Epithelial cell of proximal tubule (primary cell): ENCODE measurements at regions not wholly inside any gene's neighbourhood (a gene's known extent, or its start where the extent isn't known, plus 50 kb on each side); places are given as distances from the start of the nearest gene placed in this dataset.

Experiments used
- DNase-seq: peaks from one replicate; pipeline ENCODE4 v3.0.0-alpha.2; 2011; ENCODE audit warnings: low read depth
- H3K4me3 ChIP-seq: 2 replicates; pipeline ENCODE4 v1.5.1; 2011; ENCODE audit warnings: low read depth, mild to moderate bottlenecking, low read length
- CTCF ChIP-seq: conservative IDR thresholded peaks from 2 replicates; pipeline ENCODE4 v1.5.1; 2012; ENCODE audit warnings: low read depth, mild to moderate bottlenecking, low read length

DNA sequence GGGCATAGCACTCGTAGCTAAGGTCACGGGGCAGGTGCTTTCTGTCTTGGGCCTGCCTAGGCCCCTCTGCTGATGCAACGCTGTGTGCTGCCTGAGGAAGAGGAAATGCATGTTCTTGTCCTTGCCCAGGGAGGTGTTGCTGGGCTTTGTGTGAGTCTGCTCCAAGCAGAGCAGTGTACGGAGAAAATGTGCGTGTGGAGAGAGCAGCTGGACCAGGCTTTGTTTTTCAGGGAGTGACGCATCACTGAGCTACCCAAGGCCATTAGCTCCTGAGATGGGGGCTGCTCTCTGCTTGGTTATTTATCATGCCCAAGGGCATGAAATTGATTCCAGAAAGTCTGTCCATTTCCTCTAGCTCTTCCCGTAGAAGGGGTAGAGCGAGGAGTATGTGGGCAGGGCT lies 82.9 kb upstream of the THY1 start:
- TF ChIP-seq CTCF = no peak
- DNase-seq = no peak
- no peak overlapping the region for H3K4me3 ChIP-seq

GRCh38 chr11:119505071-119505470 lies 82.1 kb upstream of the THY1 start:
- no peak for TF ChIP-seq CTCF
- no peak overlapping the region for H3K4me3 ChIP-seq
- DNase-seq = no peak

DNA sequence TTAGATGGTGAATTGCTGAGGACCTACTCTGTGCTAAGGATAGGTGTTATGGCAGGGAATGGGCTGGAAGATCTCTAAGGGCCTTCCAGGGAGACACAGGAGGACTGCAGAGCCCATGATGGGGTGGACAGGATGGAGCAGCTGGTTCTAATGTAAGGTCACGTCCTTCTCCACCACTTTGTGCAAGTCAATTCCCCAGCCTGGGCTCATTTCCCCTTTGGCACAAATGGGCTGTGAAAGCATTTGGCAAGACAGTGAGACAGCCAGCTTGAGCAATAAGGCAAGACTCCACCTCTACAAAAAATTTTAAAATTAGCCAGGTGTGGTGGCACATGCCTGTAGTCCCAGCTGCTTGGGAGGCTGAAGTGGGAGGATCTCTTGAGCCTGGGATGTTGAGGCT lies 81.4 kb upstream of the THY1 start:
- no peak overlapping the region for H3K4me3 ChIP-seq
- no peak for TF ChIP-seq CTCF
- no peak for DNase-seq

DNA sequence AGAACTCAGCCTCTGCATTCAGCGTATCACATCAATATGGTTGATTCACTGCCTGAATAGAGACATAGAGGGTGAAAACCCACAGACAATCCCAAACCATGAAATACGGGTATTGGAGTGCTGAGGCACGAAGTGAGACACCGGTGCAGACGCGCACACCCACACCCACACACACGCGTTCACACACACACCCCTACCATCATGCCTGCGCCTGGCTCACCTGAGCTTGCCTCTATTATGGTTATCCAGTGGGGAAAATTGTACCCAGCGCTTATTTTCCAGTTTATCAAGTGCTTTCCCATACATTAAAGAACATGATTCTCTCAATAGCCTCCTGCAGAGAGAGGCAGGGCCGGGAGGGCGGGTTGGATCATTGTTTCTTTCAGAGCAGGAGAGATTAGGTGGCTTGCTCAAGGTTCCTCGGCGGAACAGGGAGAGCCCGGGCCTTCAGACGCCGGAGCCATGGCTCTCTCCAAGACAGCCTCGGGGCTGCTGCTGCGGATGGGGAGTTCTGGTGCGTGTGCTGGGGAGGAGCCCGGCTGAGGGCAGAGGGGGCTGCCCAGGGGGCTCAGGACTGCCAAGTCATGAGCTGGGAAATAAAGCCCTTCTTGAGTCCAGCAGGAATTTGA lies 78.9 kb upstream of the THY1 start:
- TF ChIP-seq CTCF = no peak
- H3K4me3 ChIP-seq = no peak overlapping the region
- no peak for DNase-seq

GRCh38 chr11:119497717-119498116 lies 74.7 kb upstream of the THY1 start:
- TF ChIP-seq CTCF = no peak
- no peak overlapping the region for H3K4me3 ChIP-seq
- no peak for DNase-seq

DNA sequence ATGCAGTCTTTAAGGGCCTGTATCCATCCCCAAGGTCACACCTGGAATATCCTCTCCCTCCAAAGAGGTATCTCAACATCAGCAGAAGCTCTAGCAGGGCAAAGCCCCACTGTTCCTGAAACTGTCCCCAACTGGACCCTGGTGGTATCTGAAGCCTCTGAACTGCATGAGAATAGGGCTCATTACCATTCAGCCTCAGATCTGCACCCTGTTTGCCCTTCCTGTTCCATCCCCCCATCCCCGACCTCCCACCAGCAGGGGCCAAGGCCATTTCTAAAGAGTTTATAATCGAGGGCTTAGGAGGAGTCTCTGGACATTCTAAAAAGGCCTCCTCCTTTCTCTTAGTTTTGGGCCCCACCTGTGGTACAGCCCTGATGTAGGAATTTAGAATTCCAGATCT lies 74.0 kb upstream of the THY1 start:
- no peak for DNase-seq
- no peak for TF ChIP-seq CTCF

GRCh38 chr11:119496469-119496868 lies 73.5 kb upstream of the THY1 start:
- no peak for TF ChIP-seq CTCF
- no peak overlapping the region for H3K4me3 ChIP-seq
- DNase-seq = no peak

More for the DNA sequence above, 74.0 kb upstream of the THY1 start:
- no peak overlapping the region for H3K4me3 ChIP-seq
